Neural progenitor cell (in vitro differentiated cells): ENCODE measurements at regions not wholly inside any gene's neighbourhood (a gene's known extent, or its start where the extent isn't known, plus 50 kb on each side); places are given as distances from the start of the nearest gene placed in this dataset.

Experiments used
- DNase-seq: peaks from one replicate; pipeline ENCODE4 v3.0.0-alpha.2; 2016; ENCODE audit warnings: low spot score
- H2AFZ ChIP-seq: fragments of 200-600 bp; sonication (generic); replicated peaks from 2 replicates; pipeline ENCODE4 v1.6.1; 2016; ENCODE audit warnings: antibody characterized with exemption
- H3F3A ChIP-seq: fragments of 200-600 bp; sonication (generic); 2 replicates; pipeline ENCODE4 v1.6.1; 2016; ENCODE audit warnings: antibody characterized with exemption, low read depth
- H3K27ac ChIP-seq: fragments of 200-600 bp; sonication (generic); 2 replicates; pipeline ENCODE4 v1.5.1; 2016; ENCODE audit warnings: mild to moderate bottlenecking
- H3K27me3 ChIP-seq: fragments of 200-600 bp; sonication (generic); 2 replicates; pipeline ENCODE4 v1.6.1; 2016; ENCODE audit warnings: mild to moderate bottlenecking, moderate library complexity
- H3K36me3 ChIP-seq: fragments of 200-600 bp; sonication (generic); 2 replicates; pipeline ENCODE4 v1.5.1; 2016
- H3K4me1 ChIP-seq: fragments of 200-600 bp; sonication (generic); 2 replicates; pipeline ENCODE4 v1.6.1; 2016; ENCODE audit warnings: mixed run types
- H3K4me2 ChIP-seq: fragments of 200-600 bp; sonication (generic); 2 replicates; pipeline ENCODE4 v1.6.1; 2016
- H3K4me3 ChIP-seq: fragments of 200-600 bp; sonication (generic); 2 replicates; pipeline ENCODE4 v1.5.1; 2016
- H3K79me2 ChIP-seq: fragments of 200-600 bp; sonication (generic); 2 replicates; pipeline ENCODE4 v1.6.1; 2016; ENCODE audit warnings: low read depth
- H3K9ac ChIP-seq: fragments of 200-600 bp; sonication (generic); 2 replicates; pipeline ENCODE4 v1.6.1; 2016
- H3K9me3 ChIP-seq: fragments of 200-600 bp; sonication (generic); 2 replicates; pipeline ENCODE4 v1.5.1; 2016; ENCODE audit warnings: low read depth
- H4K20me1 ChIP-seq: fragments of 200-600 bp; sonication (generic); 2 replicates; pipeline ENCODE4 v1.6.1; 2016; ENCODE audit warnings: low read depth
- H3K27ac Mint-ChIP-seq: 3 replicates; pipeline ENCODE4 v1.8.0; 2021; ENCODE audit warnings: mixed read lengths
- H3K27me3 Mint-ChIP-seq: 2 replicates; pipeline ENCODE4 v1.8.0; 2022; ENCODE audit warnings: low read depth, mild to moderate bottlenecking, inconsistent platforms, moderate library complexity, mixed read lengths; ENCODE audit not compliant: insufficient read depth
- H3K36me3 Mint-ChIP-seq: 3 replicates; pipeline ENCODE4 v1.8.0; 2021; ENCODE audit warnings: mixed read lengths
- H3K4me1 Mint-ChIP-seq: 3 replicates; pipeline ENCODE4 v1.8.0; 2021; ENCODE audit warnings: mixed read lengths
- H3K4me3 Mint-ChIP-seq: 3 replicates; pipeline ENCODE4 v1.8.0; 2021; ENCODE audit warnings: mild to moderate bottlenecking, moderate library complexity, mixed read lengths
- H3K9me3 Mint-ChIP-seq: 3 replicates; pipeline ENCODE4 v1.8.0; 2020; ENCODE audit warnings: mixed read lengths
- EZH2 ChIP-seq: fragments of 200-600 bp; sonication (generic); IDR thresholded peaks from 2 replicates; pipeline ENCODE4 v1.6.1; 2017; ENCODE audit warnings: antibody characterized with exemption, mild to moderate bottlenecking, moderate library complexity
- EZH2phosphoT487 ChIP-seq: fragments of 200-600 bp; sonication (generic); IDR thresholded peaks from 2 replicates; pipeline ENCODE4 v1.6.1; 2017; ENCODE audit warnings: antibody characterized with exemption
- TF ChIP-seq, protein P1 (sequence below): fragments of 200-600 bp; sonication (generic); IDR thresholded peaks from 2 replicates; pipeline ENCODE4 v1.5.1; 2017; ENCODE audit warnings: antibody characterized with exemption, mild to moderate bottlenecking

DNA sequence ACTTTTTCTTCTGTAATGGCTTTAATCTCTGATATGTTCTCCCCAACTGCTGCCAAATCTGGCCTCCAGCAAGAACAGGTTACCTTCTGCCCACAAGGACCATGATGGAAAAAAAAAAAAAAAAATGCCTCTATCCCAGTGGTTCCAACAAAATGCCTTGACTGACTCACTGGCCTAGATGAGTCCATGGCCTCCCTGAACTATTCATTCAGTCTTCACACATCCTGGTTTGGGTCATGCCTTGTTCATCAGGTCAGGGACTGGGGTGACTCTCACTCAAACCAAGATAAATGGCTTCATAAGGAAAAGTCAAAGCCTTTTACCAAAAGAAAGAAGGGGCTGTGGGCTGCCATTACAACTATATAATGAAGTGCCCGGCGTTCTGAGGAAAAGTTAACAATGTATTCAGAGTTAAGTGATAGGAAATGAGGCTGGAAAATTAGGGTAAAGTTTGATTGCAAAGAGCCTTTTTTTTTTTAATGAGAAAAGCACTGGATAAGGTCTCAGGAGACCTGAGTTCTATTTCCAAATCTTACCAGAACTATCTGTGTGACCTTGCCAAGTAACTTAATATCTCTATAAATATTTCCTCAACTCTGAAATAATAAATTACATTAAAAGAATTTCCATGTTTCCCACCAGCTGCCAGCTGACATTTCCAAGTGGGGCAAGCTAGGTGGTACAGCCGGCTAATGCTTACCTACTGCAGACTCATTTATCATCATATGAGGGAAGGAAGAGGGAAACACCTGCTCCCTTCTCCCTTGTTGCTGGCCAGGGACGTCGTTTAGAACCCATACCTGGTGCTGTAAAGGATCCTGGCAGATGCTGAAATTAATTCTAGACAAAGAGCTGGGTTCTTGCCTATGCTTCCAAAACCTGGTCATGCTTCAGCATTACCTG lies 380.0 kb upstream of the MARCKS start:
- no peak overlapping the region for H3K4me2 ChIP-seq
- no peaks in the 10 kb centered on the region for H4K20me1 ChIP-seq
- no peak overlapping the region for H2AFZ ChIP-seq
- H3K9me3 ChIP-seq = no peaks in the 10 kb centered on the region
- no peak for TF ChIP-seq EZH2
- no peaks in the 10 kb centered on the region for H3K27me3 ChIP-seq
- H3K4me1 Mint-ChIP-seq = peaks cover 2% of the 10 kb centered on the region
- no peak overlapping the region for H3K4me3 Mint-ChIP-seq
- H3K4me3 ChIP-seq = no peak overlapping the region
- H3F3A ChIP-seq = no peaks in the 10 kb centered on the region
- no peak overlapping the region for H3K27ac ChIP-seq
- H3K9me3 Mint-ChIP-seq = peaks cover 10% of the 10 kb centered on the region
- no peak overlapping the region for H3K9ac ChIP-seq
- H3K36me3 ChIP-seq = no peaks in the 10 kb centered on the region
- no peak overlapping the region for H3K27ac Mint-ChIP-seq
- DNase-seq = no peak
- peaks cover 1% of the 10 kb centered on the region for H3K36me3 Mint-ChIP-seq
- no peaks in the 10 kb centered on the region for H3K4me1 ChIP-seq
- no peaks in the 10 kb centered on the region for H3K79me2 ChIP-seq
- H3K27me3 Mint-ChIP-seq = no peaks in the 10 kb centered on the region

DNA sequence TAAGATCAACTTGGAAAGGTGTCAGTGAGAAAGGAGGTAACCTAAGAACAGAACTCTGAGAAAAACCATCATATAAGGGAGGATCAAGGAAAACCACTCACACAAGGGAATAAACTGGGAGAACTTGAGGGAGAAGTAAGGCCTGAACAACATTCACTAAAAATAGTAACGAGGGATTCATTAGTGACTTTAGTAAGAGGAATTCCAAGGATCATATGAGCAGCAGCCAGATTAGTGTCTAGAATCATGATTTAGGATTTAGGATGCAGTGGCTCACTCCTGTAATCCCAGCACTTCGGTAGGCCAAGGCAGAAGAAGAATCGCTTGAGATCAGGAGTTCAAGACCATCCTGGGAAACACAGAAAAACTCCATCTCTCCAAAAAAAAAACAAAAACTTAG lies 376.5 kb upstream of the MARCKS start:
- no peaks in the 10 kb centered on the region for H4K20me1 ChIP-seq
- no peak overlapping the region for H3K4me3 Mint-ChIP-seq
- no peaks in the 10 kb centered on the region for H3K36me3 ChIP-seq

DNA sequence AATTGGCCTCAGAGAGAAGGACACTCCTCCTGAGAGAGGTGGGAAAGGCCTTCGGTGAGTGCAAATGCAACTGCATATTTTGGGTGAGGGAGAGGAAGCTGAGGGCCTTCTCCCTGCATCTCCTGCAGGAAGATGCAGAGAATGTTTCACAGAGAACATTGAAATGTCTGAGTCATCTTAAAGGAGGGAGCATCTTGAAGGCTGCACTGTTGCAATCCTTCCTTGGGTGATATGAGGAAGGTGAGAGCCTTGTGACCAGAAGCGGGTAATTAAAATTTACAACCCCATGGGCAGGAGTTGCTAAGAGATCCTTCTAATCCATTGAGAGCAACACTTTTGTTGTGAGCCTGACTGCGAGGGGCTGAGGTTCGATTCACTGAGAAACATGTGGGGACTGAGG lies 375.7 kb upstream of the MARCKS start:
- no peaks in the 10 kb centered on the region for H3F3A ChIP-seq
- no peaks in the 10 kb centered on the region for H3K9me3 ChIP-seq
- H3K4me3 ChIP-seq = no peak overlapping the region
- H3K79me2 ChIP-seq = no peaks in the 10 kb centered on the region
- no peak overlapping the region for H3K9ac ChIP-seq
- Mint-ChIP-seq H3K4me1 (peaks cover 3% of the 10 kb centered on the region), H3K27me3 (peaks cover 3% of the 10 kb centered on the region), H3K36me3 (no peaks in the 10 kb centered on the region), H3K9me3 (no peaks in the 10 kb centered on the region), H3K27ac (no peak overlapping the region), H3K4me3 (no peak overlapping the region)
- DNase-seq = no peak
- no peaks in the 10 kb centered on the region for H4K20me1 ChIP-seq
- TF ChIP-seq EZH2phosphoT487 (no peak), EZH2 (no peak)
- TF ChIP-seq, protein P1, sequence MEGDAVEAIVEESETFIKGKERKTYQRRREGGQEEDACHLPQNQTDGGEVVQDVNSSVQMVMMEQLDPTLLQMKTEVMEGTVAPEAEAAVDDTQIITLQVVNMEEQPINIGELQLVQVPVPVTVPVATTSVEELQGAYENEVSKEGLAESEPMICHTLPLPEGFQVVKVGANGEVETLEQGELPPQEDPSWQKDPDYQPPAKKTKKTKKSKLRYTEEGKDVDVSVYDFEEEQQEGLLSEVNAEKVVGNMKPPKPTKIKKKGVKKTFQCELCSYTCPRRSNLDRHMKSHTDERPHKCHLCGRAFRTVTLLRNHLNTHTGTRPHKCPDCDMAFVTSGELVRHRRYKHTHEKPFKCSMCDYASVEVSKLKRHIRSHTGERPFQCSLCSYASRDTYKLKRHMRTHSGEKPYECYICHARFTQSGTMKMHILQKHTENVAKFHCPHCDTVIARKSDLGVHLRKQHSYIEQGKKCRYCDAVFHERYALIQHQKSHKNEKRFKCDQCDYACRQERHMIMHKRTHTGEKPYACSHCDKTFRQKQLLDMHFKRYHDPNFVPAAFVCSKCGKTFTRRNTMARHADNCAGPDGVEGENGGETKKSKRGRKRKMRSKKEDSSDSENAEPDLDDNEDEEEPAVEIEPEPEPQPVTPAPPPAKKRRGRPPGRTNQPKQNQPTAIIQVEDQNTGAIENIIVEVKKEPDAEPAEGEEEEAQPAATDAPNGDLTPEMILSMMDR = no peak
- no peaks in the 10 kb centered on the region for H3K4me1 ChIP-seq
- H3K36me3 ChIP-seq = no peaks in the 10 kb centered on the region
- H3K4me2 ChIP-seq = no peak overlapping the region
- H3K27ac ChIP-seq = no peak overlapping the region
- peak overlapping the region; percentile 85 for H2AFZ ChIP-seq
- H3K27me3 ChIP-seq = no peaks in the 10 kb centered on the region

More for the DNA sequence above, 376.5 kb upstream of the MARCKS start:
- H3K27me3 Mint-ChIP-seq = no peaks in the 10 kb centered on the region
- Histone ChIP-seq H3K27me3 (no peaks in the 10 kb centered on the region), H2AFZ (no peak overlapping the region), H3F3A (no peaks in the 10 kb centered on the region), H3K79me2 (no peaks in the 10 kb centered on the region), H3K9me3 (no peaks in the 10 kb centered on the region), H3K4me3 (no peak overlapping the region), H3K4me2 (no peak overlapping the region), H3K4me1 (no peaks in the 10 kb centered on the region), H3K9ac (no peak overlapping the region), H3K27ac (no peak overlapping the region)
- no peaks in the 10 kb centered on the region for H3K9me3 Mint-ChIP-seq
- peaks cover 3% of the 10 kb centered on the region for H3K4me1 Mint-ChIP-seq
- no peaks in the 10 kb centered on the region for H3K36me3 Mint-ChIP-seq
- no peak overlapping the region for H3K27ac Mint-ChIP-seq
- DNase-seq = no peak
- no peak for TF ChIP-seq EZH2phosphoT487
- no peak for TF ChIP-seq EZH2
- TF ChIP-seq, protein P1 = no peak

DNA sequence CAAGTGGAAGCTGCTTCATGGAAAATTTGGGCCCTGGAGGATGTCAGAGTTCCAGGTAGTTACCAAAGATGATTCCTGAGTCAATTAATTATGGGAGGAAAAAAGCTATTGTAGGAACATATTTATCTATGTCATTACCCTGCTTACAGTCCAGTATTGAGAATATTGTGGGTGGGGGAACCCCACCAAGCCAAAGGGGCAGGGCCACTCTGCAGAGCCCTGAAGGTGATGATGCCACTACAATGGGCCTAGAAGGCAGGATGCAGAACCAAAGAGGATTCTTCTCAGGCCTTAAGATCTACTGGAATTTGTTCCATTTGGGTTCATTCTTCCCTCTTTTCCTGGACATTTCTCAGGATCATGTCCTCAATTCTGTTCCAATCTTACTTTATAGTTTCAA lies 375.2 kb upstream of the MARCKS start:
- H3K36me3 Mint-ChIP-seq = no peaks in the 10 kb centered on the region
- no peak overlapping the region for H3K4me3 Mint-ChIP-seq
- TF ChIP-seq EZH2phosphoT487 (no peak), EZH2 (no peak)
- TF ChIP-seq, protein P1 = no peak

More for the DNA sequence above, 375.2 kb upstream of the MARCKS start:
- no peaks in the 10 kb centered on the region for H3K9me3 Mint-ChIP-seq
- Histone ChIP-seq H3K4me1 (no peaks in the 10 kb centered on the region), H3K4me3 (no peak overlapping the region), H3K27ac (no peak overlapping the region), H4K20me1 (no peaks in the 10 kb centered on the region), H3K4me2 (no peak overlapping the region), H2AFZ (no peak overlapping the region), H3F3A (no peaks in the 10 kb centered on the region), H3K36me3 (no peaks in the 10 kb centered on the region), H3K79me2 (no peaks in the 10 kb centered on the region), H3K9me3 (no peaks in the 10 kb centered on the region), H3K27me3 (no peaks in the 10 kb centered on the region), H3K9ac (no peak overlapping the region)
- peaks cover 3% of the 10 kb centered on the region for H3K27me3 Mint-ChIP-seq
- DNase-seq = no peak
- H3K4me1 Mint-ChIP-seq = peaks cover 3% of the 10 kb centered on the region
- no peak overlapping the region for H3K27ac Mint-ChIP-seq
